ENCODE measurements at regions not wholly inside any gene's neighbourhood (a gene's known extent, or its start where the extent isn't known, plus 50 kb on each side); places are given as distances from the start of the nearest gene placed in this dataset.

- H3K27ac ChIP-seq (ENCODE audit: low read depth), result no peak overlapping the region
- no peaks in the 10 kb centered on the region for H3K4me1 ChIP-seq (ENCODE audit: insufficient read depth)
- TF ChIP-seq EZH2 (IDR thresholded peaks at IDR 0.05; ENCODE audit: low read depth, unreplicated experiment), result no peak
- DNase-seq (ENCODE audit: low spot score) (no peak), ATAC-seq (no peak)
- no peaks in the 10 kb centered on the region for H3K36me3 ChIP-seq (ENCODE audit: insufficient read depth)
- H3K4me3 ChIP-seq, result no peak overlapping the region
- no peaks in the 10 kb centered on the region for H3F3A ChIP-seq (replicated peaks; ENCODE audit: low read depth)
- Mint-ChIP-seq H3K4me3 (no peak overlapping the region), H3K4me1 (no peaks in the 10 kb centered on the region; the same call in 2 of the 3 replicates), H3K36me3 (ENCODE audit: low read depth) (no peaks in the 10 kb centered on the region), H3K9me3 (peaks cover 2% of the 10 kb centered on the region; the same call in 2 of the 3 replicates), H3K27me3 (ENCODE audit: insufficient read depth, low read depth, poor library complexity) (peaks cover 3% of the 10 kb centered on the region), H3K27ac (no peak overlapping the region)
- no peaks in the 10 kb centered on the region for H3K27me3 ChIP-seq (ENCODE audit: insufficient read depth)
- no peak overlapping the region for H2AFZ ChIP-seq
- no peaks in the 10 kb centered on the region for H3K9me2 ChIP-seq (ENCODE audit: insufficient read depth)
- H3K79me2 ChIP-seq (replicated peaks; ENCODE audit: insufficient read depth), result no peaks in the 10 kb centered on the region
- H4K20me1 ChIP-seq (replicated peaks; ENCODE audit: insufficient read depth), result no peaks in the 10 kb centered on the region
- no peak overlapping the region for H3K4me2 ChIP-seq
Measured at GRCh38 chr9:88326936-88327335, 61.3 kb upstream of the SPIN1 start.

GRCh38 chr9:88326015-88326414, 62.2 kb upstream of the SPIN1 start:
- Mint-ChIP-seq H3K4me1 (no peaks in the 10 kb centered on the region; the same call in 2 of the 3 replicates), H3K27me3 (ENCODE audit: insufficient read depth, low read depth, poor library complexity) (peaks cover 3% of the 10 kb centered on the region), H3K4me3 (no peak overlapping the region), H3K9me3 (peaks cover 2% of the 10 kb centered on the region; the same call in 2 of the 3 replicates), H3K36me3 (ENCODE audit: low read depth) (no peaks in the 10 kb centered on the region), H3K27ac (no peak overlapping the region)
- Histone ChIP-seq H4K20me1 (replicated peaks; ENCODE audit: insufficient read depth) (no peaks in the 10 kb centered on the region), H3K27me3 (ENCODE audit: insufficient read depth) (no peaks in the 10 kb centered on the region), H3K27ac (ENCODE audit: low read depth) (no peak overlapping the region), H3F3A (replicated peaks; ENCODE audit: low read depth) (no peaks in the 10 kb centered on the region), H3K36me3 (ENCODE audit: insufficient read depth) (no peaks in the 10 kb centered on the region), H3K9me2 (ENCODE audit: insufficient read depth) (no peaks in the 10 kb centered on the region), H3K4me2 (no peak overlapping the region), H3K4me3 (no peak overlapping the region), H3K4me1 (ENCODE audit: insufficient read depth) (no peaks in the 10 kb centered on the region), H2AFZ (peak overlapping the region; percentile 43; the same call in 1 of the 2 replicates), H3K79me2 (replicated peaks; ENCODE audit: insufficient read depth) (no peaks in the 10 kb centered on the region)
- ATAC-seq, result no peak
- no peak for DNase-seq (ENCODE audit: low spot score)
- TF ChIP-seq CTCF (conservative IDR thresholded peaks at IDR 0.05; ENCODE audit: low read depth in 2 of 2) (no peak), CREB1 (CRISPR knock-in tag; IDR thresholded peaks at IDR 0.05; ENCODE audit: low read depth) (no peak), POLR2AphosphoS5 (IDR thresholded peaks at IDR 0.05; ENCODE audit: low read depth) (no peak), ETS1 (IDR thresholded peaks at IDR 0.05) (no peak)

GRCh38 chr9:88322906-88323566, 65.2 kb upstream of the SPIN1 start:
- no peaks in the 10 kb centered on the region for H3F3A ChIP-seq (replicated peaks; ENCODE audit: low read depth)
- Mint-ChIP-seq H3K36me3 (ENCODE audit: low read depth) (no peaks in the 10 kb centered on the region), H3K4me3 (no peak overlapping the region), H3K27ac (no peak overlapping the region), H3K4me1 (no peaks in the 10 kb centered on the region; the same call in 2 of the 3 replicates), H3K9me3 (peaks cover 2% of the 10 kb centered on the region; the same call in 1 of the 3 replicates), H3K27me3 (ENCODE audit: insufficient read depth, low read depth, poor library complexity) (peaks cover 3% of the 10 kb centered on the region)
- no peak for DNase-seq (ENCODE audit: low spot score)
- H3K4me3 ChIP-seq, result no peak overlapping the region
- H3K36me3 ChIP-seq (ENCODE audit: insufficient read depth), result no peaks in the 10 kb centered on the region
- H3K27me3 ChIP-seq (ENCODE audit: insufficient read depth), result no peaks in the 10 kb centered on the region
- no peaks in the 10 kb centered on the region for H3K4me1 ChIP-seq (ENCODE audit: insufficient read depth)
- H3K4me2 ChIP-seq, result no peak overlapping the region
- no peak overlapping the region for H2AFZ ChIP-seq
- H4K20me1 ChIP-seq (replicated peaks; ENCODE audit: insufficient read depth), result no peaks in the 10 kb centered on the region
- H3K9me2 ChIP-seq (ENCODE audit: insufficient read depth), result no peaks in the 10 kb centered on the region
- H3K27ac ChIP-seq (ENCODE audit: low read depth), result no peak overlapping the region
- ATAC-seq, result no peak
- H3K79me2 ChIP-seq (replicated peaks; ENCODE audit: insufficient read depth), result no peaks in the 10 kb centered on the region
- TF ChIP-seq ETS1 (IDR thresholded peaks at IDR 0.05) (no peak), ZNF331 (CRISPR knock-in tag; IDR thresholded peaks at IDR 0.05; ENCODE audit: low read depth) (no peak), CREB1 (CRISPR knock-in tag; IDR thresholded peaks at IDR 0.05; ENCODE audit: low read depth) (no peak), REST (IDR thresholded peaks at IDR 0.05; ENCODE audit: unreplicated experiment) (no peak)

Data from GM23338 (cell line).